Kidney capillary endothelial cell (primary cell): ENCODE measurements at regions not wholly inside any gene's neighbourhood (a gene's known extent, or its start where the extent isn't known, plus 50 kb on each side); places are given as distances from the start of the nearest gene placed in this dataset.
"Not testable (repeated sequence)": the region's sequence is repeated elsewhere in the genome, so short reads cannot be mapped to it uniquely, and the experiment has no call there.

Source experiments
- DNase-seq: peaks from one replicate; pipeline ENCODE4 v3.0.0-alpha.2; 2018; ENCODE audit warnings: low spot score

- DNase-seq, result no peak
These were observed 1701.5 kb upstream of the FLRT2 start for GRCh38 chr14:83828406-83828805.

DNA sequence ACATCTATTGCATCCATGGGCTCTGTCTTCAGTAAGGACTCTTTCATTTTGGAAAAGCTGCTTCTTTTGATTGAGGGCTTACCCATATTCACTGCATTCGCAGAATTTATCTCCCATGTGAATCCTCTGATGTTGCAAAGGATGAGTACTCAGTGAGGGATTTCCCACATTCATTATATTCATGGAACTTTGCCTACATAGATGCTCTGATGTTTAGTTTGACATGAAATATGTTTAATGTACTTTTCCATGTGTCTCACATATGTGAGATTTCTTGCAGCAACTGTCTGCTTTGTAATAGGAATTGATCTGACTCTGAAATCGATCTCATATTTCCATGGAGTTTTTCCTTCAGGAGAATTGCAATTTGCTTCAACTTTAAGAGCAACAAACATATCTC is 1699.6 kb upstream of the FLRT2 start:
- DNase-seq, result no peak

- DNase-seq, result no peak
These were observed 1691.7 kb upstream of the FLRT2 start for GRCh38 chr14:83838226-83838625.

- no peak for DNase-seq
These were observed 1687.4 kb upstream of the FLRT2 start for GRCh38 chr14:83842547-83842946.

GRCh38 chr14:83847102-83847501 is 1682.8 kb upstream of the FLRT2 start:
- no peak for DNase-seq

GRCh38 chr14:83850092-83850491 is 1679.9 kb upstream of the FLRT2 start:
- DNase-seq, result no peak

GRCh38 chr14:83856334-83856733 is 1673.6 kb upstream of the FLRT2 start:
- no peak for DNase-seq

DNA sequence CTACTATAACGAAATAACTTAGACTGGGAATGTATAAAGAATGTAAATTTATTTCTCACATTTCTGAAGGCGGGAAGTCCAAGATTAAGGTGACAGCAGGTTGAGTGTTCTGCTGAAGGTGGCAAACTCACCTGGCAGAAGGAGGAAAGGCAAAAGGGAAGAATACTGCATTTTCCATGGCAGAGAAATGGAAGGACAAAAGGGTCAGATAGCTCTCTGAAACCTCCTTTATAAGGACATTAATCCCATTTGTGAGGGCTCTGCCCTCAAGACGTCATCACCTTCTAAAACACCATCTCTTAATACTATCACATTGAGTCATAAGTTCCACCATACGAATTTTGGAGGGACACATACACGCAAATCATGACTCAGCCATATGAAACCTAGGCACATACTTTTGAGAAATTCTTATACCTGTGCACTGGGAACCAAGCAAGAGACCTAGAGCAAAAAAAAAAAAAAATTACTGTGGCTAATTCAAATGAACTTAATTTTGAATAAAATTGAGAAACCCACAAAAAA is 1669.3 kb upstream of the FLRT2 start:
- DNase-seq, result no peak

DNA sequence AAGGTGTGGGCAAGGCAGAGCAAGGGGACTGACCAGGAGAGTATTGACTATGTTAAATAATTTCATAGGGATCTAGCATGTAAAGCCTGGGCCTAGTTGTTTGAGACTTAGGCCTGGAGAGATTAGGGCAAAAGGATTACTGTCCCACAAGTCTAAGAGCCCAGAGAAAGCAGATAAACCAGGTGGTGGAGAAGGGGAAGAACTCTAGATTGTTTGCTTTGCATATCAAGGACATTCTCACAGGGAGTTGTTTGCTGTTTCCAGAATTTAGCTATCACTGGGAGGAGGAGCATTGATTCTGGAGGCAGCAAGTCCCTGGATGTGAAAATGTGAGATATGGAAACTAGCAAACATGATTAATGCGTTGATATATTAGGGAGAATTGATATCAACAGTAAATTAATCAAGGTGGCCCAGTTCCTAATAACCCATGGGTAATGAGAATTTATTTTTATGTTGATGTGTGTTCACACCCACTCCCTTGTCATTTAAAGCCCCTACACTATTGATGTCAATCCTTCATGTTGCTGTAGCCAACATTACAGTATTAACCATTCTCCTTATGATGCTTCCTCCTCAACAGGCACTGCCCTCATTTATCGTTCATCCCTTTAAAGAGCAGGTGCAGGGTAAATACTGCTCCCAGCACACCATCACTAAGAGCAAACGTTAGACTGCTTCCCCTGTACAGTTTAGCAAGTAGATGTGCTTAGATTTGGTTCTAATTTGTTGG is 1666.7 kb upstream of the FLRT2 start:
- no peak for DNase-seq

DNA sequence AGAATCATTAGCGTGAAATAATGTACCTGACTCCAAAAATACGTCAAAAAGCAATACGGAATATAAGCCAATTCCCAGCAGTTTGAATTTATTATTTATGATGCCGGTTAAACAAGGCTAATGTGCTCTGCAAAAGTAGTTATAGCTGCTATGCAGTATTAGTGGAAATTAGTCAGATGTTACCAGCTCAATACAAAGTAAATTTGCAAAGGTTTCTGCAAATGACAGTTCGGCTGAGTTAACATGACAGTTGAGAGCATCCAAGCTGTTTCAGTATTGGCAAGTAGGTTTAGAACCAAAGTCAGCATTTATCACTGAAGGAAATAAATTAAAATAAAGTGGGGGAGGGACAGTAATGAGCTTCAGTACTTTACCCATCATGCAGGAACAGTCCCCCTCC is 1665.8 kb upstream of the FLRT2 start:
- no peak for DNase-seq

DNA sequence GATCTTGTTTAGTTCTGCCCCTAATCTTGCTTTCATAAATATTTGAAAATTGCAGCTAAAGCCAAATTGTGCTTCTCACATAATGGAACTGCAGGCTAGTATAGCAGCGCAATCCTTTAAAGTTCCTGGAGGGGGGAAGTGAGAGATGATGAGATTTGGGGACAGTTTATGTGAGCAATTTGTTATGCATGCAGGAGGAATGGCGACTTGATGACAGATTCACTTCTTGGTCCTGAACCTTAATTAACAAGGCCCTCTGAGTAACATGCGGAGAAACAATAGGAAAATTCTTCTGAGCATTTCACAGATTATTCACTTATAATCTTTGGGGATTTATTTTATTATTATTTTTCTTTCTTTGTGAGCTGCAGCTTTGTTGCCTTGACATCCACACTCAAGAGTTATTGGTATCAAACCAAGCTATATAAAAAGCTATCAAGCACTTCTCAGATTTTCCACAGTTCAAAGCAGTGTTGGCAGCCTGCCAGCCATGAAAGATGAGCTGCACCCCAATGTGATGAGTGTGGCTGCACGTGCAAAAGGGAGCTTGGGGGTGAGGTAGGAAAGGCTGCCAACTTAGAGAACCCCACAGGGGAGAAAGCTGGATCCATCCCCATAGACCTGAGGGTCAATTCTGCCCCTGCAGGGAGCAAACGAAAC is 1662.2 kb upstream of the FLRT2 start:
- DNase-seq, result no peak

GRCh38 chr14:83870546-83871270 is 1659.2 kb upstream of the FLRT2 start:
- no peak for DNase-seq

DNA sequence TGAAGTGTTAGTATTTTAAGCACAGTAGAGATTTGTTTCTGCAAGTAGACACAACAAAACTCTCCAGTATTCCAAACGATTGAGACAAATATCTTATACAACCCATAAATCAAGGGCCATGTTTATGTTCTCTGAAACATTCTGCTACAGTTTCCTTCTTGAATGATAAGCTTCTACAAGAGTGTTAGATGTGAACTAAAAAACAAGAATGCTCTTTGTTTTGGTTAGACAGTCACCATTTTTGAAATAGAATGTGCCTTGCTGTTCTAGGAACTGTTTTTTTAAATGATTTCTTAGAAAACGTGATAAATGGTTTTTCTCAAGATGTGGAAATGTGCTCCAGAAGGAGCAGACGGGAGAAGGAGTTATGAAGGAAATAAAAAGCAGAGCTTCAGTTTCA is 1656.3 kb upstream of the FLRT2 start:
- DNase-seq, result no peak

- DNase-seq, result no peak
These were observed 1655.3 kb upstream of the FLRT2 start for GRCh38 chr14:83874662-83875061.

DNA sequence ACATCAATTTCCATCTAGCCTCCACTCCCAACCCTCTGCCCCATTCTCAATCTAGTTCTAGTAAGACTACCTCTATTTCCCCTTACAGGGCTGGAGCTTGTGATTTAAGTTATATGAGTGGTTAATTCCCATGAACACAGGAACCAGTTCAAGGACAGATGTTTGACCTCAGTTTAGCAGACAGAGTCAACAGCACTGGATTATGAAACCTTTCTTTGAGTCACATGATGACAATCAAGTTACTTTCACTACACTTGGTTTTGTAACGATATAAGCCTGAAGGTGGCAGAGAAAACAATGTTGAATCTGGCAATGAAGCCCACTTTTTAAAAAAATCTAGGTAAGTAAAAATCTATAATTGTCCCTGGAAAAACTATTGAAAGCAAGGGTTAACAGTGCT is 1646.2 kb upstream of the FLRT2 start:
- no peak for DNase-seq

- no peak for DNase-seq
These were observed 1644.1 kb upstream of the FLRT2 start for GRCh38 chr14:83885837-83886293.

DNA sequence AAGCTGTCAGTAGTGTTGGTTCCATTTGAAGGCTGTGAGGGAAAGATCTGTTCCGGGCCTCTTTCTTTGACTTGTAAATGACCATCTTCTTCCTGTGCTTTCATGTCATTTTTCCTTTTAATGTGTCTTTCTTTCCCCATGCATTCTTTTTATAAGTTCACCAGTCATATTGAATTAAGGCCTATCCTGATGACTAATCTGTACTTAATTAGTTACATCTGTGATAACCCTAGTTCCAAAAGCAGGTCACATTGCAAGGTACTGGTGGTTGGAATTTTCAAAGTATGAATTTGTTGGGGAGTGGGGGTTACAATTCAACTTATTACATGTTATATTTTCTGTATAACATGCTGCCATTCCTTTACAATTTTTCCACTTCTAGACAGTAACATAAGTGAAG is 1642.1 kb upstream of the FLRT2 start:
- DNase-seq, result no peak

DNA sequence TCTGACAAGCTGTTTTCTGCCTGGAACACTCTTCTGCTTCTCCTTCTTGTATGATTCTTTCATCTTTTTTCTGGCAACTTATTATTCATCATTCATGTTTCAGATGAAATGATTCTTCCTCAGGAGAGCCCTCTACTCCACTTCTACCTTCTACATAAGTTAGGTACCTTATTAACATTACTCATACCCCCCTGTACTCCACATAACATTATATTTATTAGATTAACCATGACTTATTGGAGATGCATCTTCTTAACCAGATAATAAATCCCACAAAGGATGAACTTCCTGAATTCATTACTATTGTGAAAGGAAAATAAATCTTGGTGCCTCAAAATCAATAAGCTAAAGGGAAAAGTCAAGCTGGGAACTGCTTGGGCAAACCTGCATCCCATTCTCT is 1636.5 kb upstream of the FLRT2 start:
- no peak for DNase-seq

DNA sequence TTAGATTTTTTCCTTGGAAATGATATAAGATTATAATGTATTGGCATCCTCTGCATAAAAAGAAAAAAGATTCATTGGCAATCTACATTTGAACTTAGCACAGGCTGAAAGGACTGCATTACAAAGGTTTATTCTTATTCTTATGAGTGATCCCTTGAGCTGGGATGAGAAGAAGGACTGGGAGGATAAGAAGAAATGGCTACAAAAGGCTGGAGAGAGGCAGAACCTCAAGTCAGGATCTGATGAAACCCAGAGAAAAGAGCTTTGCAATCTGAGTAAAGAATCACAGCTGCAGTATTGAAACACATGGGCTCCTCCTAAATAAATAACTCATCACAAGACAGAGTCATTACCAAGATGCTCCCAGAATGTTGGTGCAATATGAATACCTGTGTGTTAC is 1635.4 kb upstream of the FLRT2 start:
- no peak for DNase-seq

GRCh38 chr14:83898558-83898957 is 1631.4 kb upstream of the FLRT2 start:
- not testable (repeated sequence) for DNase-seq

DNA sequence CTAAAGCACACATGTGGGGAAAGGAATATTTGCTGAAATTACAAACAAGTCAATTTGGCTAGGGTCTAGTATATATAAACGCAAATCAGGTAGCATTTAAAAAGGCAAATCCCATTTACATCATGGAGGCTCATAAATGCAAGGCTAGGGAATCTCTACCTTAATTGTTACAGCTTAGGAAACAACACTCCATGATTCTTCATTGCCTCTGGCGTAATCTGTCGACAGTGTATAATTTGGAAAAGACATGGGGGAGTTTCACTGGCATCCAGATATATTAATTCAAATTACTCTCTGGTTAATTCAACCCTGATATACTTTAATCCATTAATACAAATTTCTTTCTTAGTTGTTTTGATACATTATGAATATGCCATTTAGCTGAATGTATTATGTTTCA is 1630.2 kb upstream of the FLRT2 start:
- DNase-seq, result no peak

DNA sequence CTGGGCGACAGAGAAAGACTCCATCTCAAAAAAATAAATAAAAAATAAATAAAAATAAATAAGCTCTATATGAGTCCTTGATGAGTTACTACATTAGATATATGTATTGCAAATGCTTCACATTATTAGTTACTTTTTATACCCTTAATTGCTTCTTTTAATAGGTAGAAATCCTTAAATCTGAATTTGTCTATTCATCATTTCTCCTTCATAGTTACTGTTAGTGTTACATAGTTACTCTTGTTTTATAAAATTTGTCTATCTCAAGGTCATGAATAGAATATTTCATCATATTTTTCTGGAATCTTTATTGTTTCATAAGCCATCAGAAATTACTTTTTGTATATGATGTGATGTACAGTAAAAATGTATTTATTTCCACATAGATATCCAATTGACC is 1624.8 kb upstream of the FLRT2 start:
- DNase-seq, result no peak

- DNase-seq, result no peak
These were observed 1621.5 kb upstream of the FLRT2 start for GRCh38 chr14:83908419-83908818.
